ENCODE measurements at regions not wholly inside any gene's neighbourhood (a gene's known extent, or its start where the extent isn't known, plus 50 kb on each side); places are given as distances from the start of the nearest gene placed in this dataset.

DNA sequence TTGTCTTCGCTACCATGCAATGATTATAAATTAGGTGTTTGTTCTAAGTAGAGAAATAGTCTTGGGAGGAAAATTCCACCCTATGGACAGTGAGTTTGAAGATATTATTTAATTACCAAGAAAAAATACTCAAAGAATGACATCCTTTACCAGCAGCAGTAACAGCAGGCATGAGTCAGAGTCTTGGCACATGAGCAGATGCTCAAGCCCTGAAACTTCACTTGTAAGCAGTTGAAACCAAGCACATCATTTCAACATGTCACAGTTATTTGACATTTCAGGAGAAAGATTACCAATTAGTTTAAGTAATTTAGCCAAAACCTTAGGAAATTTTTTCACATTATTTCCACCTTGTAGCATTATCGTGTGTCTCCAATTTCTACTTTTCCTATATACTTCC lies 99.2 kb downstream of the C12orf50 start:
- H3K9me3 ChIP-seq (ENCODE audit: low read depth): no peaks in the 10 kb centered on the region
- no peak overlapping the region for H3K27ac Mint-ChIP-seq
- no peaks in the 10 kb centered on the region for H3K36me3 ChIP-seq
- no peaks in the 10 kb centered on the region for H3K9me3 Mint-ChIP-seq
- no peaks in the 10 kb centered on the region for H3K27me3 ChIP-seq
- no peaks in the 10 kb centered on the region for H3K4me1 ChIP-seq
- no peaks in the 10 kb centered on the region for H4K20me1 ChIP-seq (ENCODE audit: low read depth)
- no peaks in the 10 kb centered on the region for H3K36me3 Mint-ChIP-seq
- no peaks in the 10 kb centered on the region for H3F3A ChIP-seq (ENCODE audit: low read depth)
- no peak overlapping the region for H3K27ac ChIP-seq
- no peak overlapping the region for H2AFZ ChIP-seq (replicated peaks)
- H3K4me3 Mint-ChIP-seq: no peak overlapping the region
- TF ChIP-seq, protein P1, sequence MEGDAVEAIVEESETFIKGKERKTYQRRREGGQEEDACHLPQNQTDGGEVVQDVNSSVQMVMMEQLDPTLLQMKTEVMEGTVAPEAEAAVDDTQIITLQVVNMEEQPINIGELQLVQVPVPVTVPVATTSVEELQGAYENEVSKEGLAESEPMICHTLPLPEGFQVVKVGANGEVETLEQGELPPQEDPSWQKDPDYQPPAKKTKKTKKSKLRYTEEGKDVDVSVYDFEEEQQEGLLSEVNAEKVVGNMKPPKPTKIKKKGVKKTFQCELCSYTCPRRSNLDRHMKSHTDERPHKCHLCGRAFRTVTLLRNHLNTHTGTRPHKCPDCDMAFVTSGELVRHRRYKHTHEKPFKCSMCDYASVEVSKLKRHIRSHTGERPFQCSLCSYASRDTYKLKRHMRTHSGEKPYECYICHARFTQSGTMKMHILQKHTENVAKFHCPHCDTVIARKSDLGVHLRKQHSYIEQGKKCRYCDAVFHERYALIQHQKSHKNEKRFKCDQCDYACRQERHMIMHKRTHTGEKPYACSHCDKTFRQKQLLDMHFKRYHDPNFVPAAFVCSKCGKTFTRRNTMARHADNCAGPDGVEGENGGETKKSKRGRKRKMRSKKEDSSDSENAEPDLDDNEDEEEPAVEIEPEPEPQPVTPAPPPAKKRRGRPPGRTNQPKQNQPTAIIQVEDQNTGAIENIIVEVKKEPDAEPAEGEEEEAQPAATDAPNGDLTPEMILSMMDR (IDR thresholded peaks at IDR 0.05): no peak
- TF ChIP-seq EZH2 (IDR thresholded peaks at IDR 0.05) (no peak), EZH2phosphoT487 (IDR thresholded peaks at IDR 0.05) (no peak)
- no peaks in the 10 kb centered on the region for H3K4me1 Mint-ChIP-seq
- H3K27me3 Mint-ChIP-seq (ENCODE audit: insufficient read depth, low read depth): no peaks in the 10 kb centered on the region
- H3K4me2 ChIP-seq: no peak overlapping the region
- no peak for DNase-seq (ENCODE audit: low spot score)
- H3K79me2 ChIP-seq (ENCODE audit: low read depth): no peaks in the 10 kb centered on the region
- H3K4me3 ChIP-seq: no peak overlapping the region
- no peak overlapping the region for H3K9ac ChIP-seq

DNA sequence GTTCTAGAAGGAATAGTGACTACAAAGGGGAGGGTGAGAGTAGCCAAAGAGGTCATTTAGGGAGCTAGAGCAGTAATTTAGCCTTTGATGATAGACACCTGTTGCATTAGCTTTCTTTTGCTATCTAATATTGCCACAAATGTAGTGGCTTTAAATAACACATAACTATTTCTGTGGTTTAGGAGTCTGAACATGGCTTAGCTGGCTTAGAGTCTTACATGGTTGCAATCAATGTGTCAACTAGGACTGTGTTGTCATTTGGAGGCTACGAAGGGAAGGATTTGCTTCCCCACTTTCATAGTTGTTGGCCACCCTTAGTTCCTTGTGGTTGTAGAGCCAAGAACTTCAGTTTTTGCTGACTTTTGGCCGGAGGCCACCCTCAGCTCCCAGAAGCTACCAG lies 99.9 kb downstream of the C12orf50 start:
- Mint-ChIP-seq H3K27ac (no peak overlapping the region), H3K36me3 (no peaks in the 10 kb centered on the region), H3K27me3 (ENCODE audit: insufficient read depth, low read depth) (no peaks in the 10 kb centered on the region), H3K4me3 (no peak overlapping the region), H3K9me3 (no peaks in the 10 kb centered on the region), H3K4me1 (no peaks in the 10 kb centered on the region)
- no peak overlapping the region for H2AFZ ChIP-seq (replicated peaks)
- H3K4me1 ChIP-seq: no peaks in the 10 kb centered on the region
- TF ChIP-seq EZH2 (IDR thresholded peaks at IDR 0.05) (no peak), EZH2phosphoT487 (IDR thresholded peaks at IDR 0.05) (no peak)
- TF ChIP-seq, protein P1 (IDR thresholded peaks at IDR 0.05): no peak
- no peak overlapping the region for H3K9ac ChIP-seq
- no peaks in the 10 kb centered on the region for H3F3A ChIP-seq (ENCODE audit: low read depth)
- H3K4me3 ChIP-seq: no peak overlapping the region
- H3K27me3 ChIP-seq: no peaks in the 10 kb centered on the region
- no peaks in the 10 kb centered on the region for H3K79me2 ChIP-seq (ENCODE audit: low read depth)
- DNase-seq (ENCODE audit: low spot score): no peak
- H3K9me3 ChIP-seq (ENCODE audit: low read depth): no peaks in the 10 kb centered on the region
- H3K36me3 ChIP-seq: no peaks in the 10 kb centered on the region
- no peaks in the 10 kb centered on the region for H4K20me1 ChIP-seq (ENCODE audit: low read depth)
- no peak overlapping the region for H3K27ac ChIP-seq
- no peak overlapping the region for H3K4me2 ChIP-seq

DNA sequence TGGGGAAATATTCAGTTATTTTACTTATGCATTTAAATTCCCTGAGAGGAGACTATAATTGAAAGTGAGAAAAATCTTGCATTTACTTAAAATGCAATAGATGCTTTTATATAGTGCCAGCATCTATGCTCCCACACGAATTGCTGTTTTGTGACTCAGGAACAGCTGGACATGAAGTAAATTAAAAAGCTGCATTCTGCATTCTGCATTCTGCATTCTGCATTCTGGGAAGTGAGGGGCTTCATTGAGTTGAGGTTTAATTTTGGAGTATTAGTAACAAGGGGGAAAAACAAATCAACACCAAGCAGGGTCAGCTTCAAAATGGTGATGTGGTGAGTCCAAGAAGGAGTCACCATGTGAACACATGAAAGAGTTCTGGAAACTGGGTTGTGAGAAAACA lies 101.2 kb downstream of the C12orf50 start:
- H4K20me1 ChIP-seq (ENCODE audit: low read depth): no peaks in the 10 kb centered on the region
- no peaks in the 10 kb centered on the region for H3K36me3 Mint-ChIP-seq
- no peaks in the 10 kb centered on the region for H3K9me3 Mint-ChIP-seq
- H3F3A ChIP-seq (ENCODE audit: low read depth): no peaks in the 10 kb centered on the region
- no peaks in the 10 kb centered on the region for H3K4me1 Mint-ChIP-seq
- no peak overlapping the region for H3K4me2 ChIP-seq
- H3K9ac ChIP-seq: no peak overlapping the region
- H3K36me3 ChIP-seq: no peaks in the 10 kb centered on the region
- no peak overlapping the region for H3K4me3 Mint-ChIP-seq
- DNase-seq (ENCODE audit: low spot score): no peak
- no peak overlapping the region for H3K27ac ChIP-seq
- no peak overlapping the region for H3K4me3 ChIP-seq
- H3K27me3 Mint-ChIP-seq (ENCODE audit: insufficient read depth, low read depth): no peaks in the 10 kb centered on the region
- no peaks in the 10 kb centered on the region for H3K27me3 ChIP-seq
- H3K27ac Mint-ChIP-seq: no peak overlapping the region
- no peaks in the 10 kb centered on the region for H3K4me1 ChIP-seq
- no peaks in the 10 kb centered on the region for H3K9me3 ChIP-seq (ENCODE audit: low read depth)
- no peak overlapping the region for H2AFZ ChIP-seq (replicated peaks)
- H3K79me2 ChIP-seq (ENCODE audit: low read depth): no peaks in the 10 kb centered on the region
- TF ChIP-seq, protein P1 (IDR thresholded peaks at IDR 0.05): no peak
- no peak for TF ChIP-seq EZH2 (IDR thresholded peaks at IDR 0.05)
- no peak for TF ChIP-seq EZH2phosphoT487 (IDR thresholded peaks at IDR 0.05)

DNA sequence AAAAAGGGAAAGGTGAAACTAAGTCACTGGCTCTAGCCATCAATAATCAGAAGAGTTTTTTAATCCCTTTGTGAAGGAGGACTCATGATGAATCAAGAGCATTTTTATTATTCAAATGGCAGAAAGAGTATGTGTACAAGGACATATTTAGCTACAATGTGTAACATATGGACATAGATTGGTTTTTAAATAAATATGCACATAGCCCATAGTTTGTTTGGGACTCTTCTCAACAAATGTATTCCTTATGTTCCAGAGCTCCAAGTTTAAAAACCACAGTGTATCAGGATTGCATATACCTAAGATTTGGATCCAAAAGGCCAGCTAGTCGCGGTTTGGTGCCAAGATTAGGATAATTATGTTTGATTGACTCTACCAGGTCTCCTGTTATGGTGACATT lies 104.2 kb downstream of the C12orf50 start:
- Mint-ChIP-seq H3K4me3 (no peak overlapping the region), H3K9me3 (no peaks in the 10 kb centered on the region), H3K36me3 (no peaks in the 10 kb centered on the region), H3K27me3 (ENCODE audit: insufficient read depth, low read depth) (no peaks in the 10 kb centered on the region), H3K4me1 (peaks cover 11% of the 10 kb centered on the region), H3K27ac (no peak overlapping the region)
- no peaks in the 10 kb centered on the region for H3F3A ChIP-seq (ENCODE audit: low read depth)
- H3K9ac ChIP-seq: no peak overlapping the region
- no peaks in the 10 kb centered on the region for H3K9me3 ChIP-seq (ENCODE audit: low read depth)
- DNase-seq (ENCODE audit: low spot score): no peak
- no peak overlapping the region for H3K27ac ChIP-seq
- no peaks in the 10 kb centered on the region for H4K20me1 ChIP-seq (ENCODE audit: low read depth)
- H3K36me3 ChIP-seq: no peaks in the 10 kb centered on the region
- H3K4me2 ChIP-seq: no peak overlapping the region
- H3K27me3 ChIP-seq: no peaks in the 10 kb centered on the region
- TF ChIP-seq EZH2 (IDR thresholded peaks at IDR 0.05) (no peak), EZH2phosphoT487 (IDR thresholded peaks at IDR 0.05) (no peak)
- TF ChIP-seq, protein P1 (IDR thresholded peaks at IDR 0.05): no peak
- no peaks in the 10 kb centered on the region for H3K79me2 ChIP-seq (ENCODE audit: low read depth)
- H3K4me3 ChIP-seq: no peak overlapping the region
- peaks cover 9% of the 10 kb centered on the region for H3K4me1 ChIP-seq
- H2AFZ ChIP-seq (replicated peaks): no peak overlapping the region
